HG02798 (cell line): ENCODE measurements at regions not wholly inside any gene's neighbourhood (a gene's known extent, or its start where the extent isn't known, plus 50 kb on each side); places are given as distances from the start of the nearest gene placed in this dataset.
"Not testable (repeated sequence)": the region's sequence is repeated elsewhere in the genome, so short reads cannot be mapped to it uniquely, and the experiment has no call there.

ENCODE experiments used
- ATAC-seq: cut with Tn5 transposase; IDR thresholded peaks from one replicate; pipeline ENCODE4 v1.9.1; 2021; ENCODE audit warnings: mild to moderate bottlenecking; ENCODE audit not compliant: unreplicated experiment, poor library complexity

DNA sequence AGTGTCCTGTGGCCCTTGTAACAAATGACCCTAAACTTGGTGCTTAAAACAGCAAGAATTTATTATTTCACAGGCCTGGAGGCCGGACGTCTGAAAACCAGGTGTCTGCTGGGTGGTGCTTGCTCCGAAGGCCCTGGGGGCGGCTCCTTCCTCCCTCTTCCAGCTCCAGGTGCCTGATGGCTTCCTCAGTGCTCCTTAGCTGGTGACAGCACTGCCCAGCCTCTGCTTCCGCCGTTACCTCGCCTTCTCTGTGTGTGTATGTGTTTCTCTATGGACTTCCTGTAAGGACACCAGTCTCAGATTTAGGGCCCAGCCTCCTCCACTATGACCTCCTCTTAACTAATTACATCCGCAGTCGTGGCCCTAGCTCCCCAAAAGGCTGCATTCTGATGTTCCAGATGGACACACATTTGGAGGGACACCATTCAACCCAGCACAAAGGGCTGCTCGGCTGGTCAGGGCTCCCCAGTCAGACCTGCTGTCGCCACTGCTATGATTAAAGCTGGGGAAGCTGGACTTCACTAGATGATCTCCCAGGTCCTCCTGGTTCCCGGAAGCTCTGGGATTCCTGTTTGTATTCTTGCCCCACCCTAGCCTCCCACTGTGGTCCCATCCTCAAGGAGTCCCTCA lies 172.8 kb downstream of the IRF8 start:
- ATAC-seq: no peak

DNA sequence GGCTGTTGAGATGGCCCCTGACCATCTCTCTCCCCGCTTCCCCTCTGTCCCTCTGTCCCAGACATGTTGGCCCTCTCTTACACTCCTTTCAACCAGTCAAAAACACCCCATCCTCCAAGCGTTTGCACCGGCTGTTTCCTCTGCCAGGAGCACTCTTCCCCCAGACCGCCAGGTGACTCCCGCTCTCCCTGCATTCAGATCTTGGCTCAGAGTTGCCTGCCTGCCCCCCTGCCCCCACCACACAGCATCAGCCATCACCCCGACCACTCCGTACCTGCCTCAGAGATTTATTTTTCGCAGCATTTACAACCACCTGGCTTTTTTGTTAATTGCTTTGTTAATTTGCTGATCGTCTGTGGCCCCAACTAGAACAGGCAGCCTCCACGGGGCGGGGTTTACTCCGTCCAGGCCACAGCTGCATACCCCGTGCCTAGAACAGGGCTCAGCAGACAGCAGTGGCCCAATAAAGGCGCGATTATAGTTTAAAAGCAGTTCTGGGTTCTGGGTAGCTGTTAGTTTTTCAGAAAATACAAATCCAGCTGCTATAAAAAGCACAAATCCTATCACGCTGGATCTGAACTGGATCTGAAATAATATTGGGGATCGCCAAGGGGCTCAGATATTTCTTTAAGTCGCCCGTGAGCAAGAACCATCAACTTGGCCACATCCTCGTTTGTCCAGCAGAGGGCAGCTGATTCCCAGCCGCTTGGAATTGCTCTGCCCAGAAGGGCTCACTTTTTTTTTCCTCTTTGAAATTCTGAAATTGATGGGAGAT lies 173.6 kb downstream of the IRF8 start:
- ATAC-seq: no peak

DNA sequence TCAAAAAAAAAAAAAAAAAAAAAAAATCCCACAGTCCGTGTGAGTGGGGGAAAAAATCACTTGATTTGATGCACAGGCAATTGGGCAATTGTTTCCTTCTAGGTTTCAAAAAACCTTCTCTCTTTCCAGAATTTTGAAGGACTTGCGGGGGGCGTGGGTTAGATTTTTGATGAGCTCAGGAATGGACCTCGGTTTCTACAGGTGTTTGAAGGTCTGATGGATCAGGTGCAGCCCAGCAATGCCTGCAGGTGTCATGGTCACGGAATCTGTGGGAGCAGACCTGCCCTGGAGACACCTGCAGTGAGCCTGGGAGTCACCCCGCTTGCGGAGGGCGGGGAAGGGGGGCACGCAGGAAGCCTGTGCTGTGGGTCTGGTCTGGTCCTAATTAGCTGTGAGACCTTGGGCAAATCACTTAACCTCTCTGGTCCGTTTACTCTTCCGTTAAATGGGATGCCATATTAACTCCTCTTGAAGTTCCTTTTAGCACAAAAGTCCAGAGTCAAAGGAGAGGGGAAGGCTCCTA lies 174.2 kb downstream of the IRF8 start:
- ATAC-seq: no peak

DNA sequence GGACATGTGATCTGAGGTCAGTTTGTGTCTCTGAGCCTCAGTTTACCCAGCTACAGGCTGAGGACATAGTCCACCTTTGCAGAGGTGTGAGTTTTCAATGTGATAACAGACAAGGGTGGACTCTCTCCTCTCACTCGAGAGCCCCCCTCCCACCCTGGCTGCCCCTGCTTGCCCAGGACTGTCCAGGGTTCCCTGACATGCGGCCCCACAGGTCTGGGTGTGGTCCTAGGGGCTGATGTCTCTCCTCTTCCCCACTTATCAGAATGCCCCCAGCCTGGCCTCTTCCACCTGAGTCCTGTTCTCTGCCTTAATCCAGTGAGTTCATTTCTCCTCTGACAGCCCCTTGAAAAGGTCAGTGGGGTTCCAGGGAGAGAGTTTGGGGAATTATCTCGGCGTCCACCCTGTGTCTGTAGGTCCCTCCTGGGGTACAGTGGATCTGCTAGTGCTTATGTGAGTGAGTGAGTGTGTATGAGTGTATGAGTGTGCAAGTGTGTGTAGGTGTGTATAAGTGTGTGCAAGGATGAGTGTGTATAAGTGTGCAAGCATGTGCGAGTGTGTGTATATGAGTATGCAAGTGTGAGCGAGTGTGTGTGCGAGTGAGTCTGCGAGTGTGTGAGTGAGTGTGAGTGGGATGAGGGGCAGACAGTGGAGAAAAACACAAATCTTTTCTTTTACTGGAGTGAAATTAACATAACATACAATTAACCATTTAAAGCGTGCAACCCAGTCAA lies 175.0 kb downstream of the IRF8 start:
- ATAC-seq: no peak

DNA sequence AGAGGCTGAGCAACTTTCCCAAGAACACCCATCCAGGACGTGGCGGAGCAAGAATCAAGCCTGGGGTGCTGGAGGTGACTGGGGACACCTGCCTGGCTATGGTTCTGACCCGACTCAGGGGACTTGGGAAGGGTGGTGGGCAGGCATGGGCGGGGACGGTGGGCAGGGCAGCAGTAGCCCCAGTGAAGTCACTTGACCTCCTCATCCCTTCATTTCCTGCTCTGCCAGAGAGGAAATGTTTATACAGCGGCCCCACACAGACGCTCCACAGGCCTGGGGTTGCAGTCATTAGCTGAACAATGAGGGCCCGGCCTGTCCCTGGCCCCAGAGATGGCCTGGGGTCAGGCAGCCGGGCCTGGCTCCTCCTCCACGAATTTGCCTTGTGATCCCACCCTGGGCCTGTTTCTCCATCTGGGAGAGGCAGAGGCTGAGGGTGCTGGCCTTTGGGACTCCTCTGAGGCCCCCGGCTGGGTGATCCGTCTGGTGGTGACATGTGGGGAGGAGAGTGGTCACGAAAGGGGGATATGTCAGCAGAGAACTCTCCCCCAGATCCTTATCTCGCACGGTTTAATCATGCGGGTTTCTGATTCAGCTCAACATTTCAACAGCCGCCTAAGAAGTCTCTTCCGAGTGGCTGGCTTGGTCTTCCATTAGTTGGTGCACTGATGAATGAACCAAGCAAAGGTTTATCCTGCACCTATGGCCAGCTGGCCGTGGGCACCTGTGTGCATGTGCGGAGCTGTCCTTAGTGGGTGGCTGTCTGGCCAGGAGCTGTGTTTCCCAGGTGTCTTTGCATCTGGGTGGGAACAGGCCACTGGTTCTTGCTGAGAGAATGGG lies 175.9 kb downstream of the IRF8 start:
- ATAC-seq: no peak

DNA sequence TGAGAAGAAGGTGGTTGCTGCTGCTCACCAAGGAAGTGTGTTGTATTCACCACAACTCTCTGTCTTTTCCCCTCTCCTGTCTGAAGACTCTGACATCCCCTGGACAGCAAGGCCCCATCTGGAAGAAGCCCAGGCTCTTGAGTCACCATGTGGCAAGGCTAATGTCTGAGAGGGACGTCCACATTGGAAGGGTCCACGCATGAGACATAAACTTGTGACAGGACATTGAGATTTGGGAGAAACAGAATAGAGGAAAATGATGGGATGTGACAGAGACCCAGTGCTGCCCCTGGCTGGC lies 176.5 kb downstream of the IRF8 start:
- no peak for ATAC-seq

DNA sequence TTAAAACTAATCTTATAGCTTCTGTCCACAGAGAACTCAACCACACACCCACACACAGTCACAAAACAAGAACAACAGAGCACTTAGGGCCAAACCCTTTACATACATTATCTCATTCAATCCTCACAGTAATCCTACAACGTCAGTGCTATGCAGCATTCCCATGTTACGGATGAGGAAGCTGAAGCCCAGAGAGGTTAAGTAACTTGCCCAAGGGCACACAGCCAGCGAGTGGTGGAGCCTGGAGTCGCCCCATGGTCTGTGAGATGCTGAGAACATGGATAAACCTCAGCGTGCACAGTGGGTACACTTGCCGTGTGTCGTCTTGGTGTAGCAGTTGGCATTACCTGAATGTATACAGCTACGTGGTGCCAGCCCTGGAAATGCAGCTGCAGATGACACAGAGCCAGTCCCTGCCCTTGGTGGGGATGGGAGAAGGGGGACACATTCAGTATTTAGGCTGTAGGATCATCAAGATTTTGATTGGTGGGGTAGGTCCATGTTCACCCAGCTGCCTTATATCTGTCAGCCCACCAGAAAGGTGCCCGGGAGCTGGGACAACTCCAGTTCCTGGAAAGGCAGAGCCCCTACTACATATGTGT lies 177.0 kb downstream of the IRF8 start:
- no peak for ATAC-seq

DNA sequence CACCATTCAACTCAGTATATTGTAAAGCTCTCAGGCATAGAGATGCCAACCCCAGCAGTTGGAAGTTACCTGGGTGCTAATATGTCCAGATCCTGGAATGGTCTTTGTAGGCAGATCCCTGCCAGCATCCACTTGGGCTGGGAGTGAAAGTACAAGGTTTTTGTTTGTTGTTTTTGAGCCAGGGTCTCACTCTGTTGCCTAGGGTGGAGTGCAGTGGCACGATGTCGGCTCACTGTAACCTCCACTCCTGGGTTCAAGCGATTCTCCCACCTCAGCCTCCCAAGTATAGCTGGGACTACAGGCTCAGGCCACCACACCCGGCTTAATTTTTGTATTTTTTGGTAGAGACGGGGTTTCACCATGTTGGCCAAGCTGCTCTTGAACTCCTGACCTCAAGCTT lies 177.6 kb downstream of the IRF8 start:
- no peak for ATAC-seq

DNA sequence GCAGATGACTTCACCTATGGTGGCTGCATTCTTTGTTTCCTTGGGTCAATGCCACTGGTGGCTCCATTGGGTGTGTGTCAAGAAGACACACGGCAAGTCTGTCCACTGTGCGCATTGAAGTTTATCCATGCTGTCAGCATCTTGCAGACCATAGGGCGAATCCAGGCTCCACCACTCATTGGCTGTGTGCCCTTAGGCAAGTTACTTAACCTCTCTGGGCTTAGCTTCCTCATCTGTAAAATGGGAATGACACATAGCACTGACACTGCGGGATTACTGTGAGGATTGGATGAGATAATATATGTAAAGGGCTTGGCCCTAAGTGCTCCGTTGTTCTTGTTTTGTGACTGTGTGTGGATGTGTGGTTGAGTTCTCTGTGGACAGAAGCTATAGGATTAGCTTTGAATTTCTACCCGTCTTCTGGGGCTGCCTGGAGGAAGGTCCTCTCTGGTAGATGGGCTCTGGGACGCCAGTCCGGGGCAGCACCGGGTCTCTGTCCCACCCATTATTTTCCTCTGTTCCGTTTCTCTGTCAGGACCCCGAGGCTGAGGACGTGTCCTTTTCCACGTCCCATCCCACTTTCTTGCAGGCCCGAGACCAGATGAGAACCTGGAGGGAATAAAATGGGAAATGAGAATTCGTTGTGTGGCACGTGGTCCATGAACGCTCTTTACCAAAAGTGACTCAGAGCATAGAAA lies 178.4 kb downstream of the IRF8 start:
- no peak for ATAC-seq

DNA sequence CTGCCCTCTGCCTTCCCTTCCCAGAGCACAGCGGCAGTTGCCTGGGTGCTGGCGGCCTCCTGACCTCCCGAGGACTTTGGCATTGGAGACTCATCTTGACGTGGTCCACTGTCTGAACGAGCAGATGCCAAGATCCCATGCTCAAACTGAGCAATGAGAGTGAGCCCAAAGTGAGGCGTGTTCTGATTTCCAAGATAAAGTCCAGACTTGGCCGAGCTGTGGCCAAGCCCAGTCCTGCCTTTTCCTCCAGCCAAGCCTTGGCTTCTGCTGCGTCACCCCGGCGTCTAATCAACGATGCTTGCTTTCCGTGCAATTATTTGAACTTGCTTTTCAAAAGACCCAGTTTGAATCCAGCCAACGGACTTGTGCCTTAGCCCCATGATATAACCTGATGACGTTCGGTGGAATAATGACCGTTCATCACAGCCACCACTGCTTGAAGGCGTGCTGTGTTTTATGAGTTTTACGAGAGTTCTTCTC lies 179.2 kb downstream of the IRF8 start:
- no peak for ATAC-seq

DNA sequence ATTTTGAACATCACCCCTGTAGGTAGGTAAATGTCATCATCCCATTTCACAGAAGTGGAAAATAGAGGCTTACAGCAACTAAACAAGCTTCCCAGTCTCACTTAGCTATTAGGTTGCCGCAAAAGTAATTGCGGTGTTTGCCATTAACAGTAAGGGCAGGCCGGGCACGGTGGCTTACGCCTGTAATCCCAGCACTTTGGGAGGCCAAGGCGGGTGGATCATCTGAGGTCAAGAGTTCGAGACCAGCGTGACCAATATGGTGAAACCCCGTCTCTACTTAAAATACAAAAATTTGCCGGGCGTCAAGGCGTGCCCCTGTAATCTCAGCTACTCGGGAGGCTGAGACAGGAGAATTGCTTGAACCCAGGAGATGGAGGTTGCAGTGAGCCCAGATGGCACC lies 179.7 kb downstream of the IRF8 start:
- not testable (repeated sequence) for ATAC-seq

DNA sequence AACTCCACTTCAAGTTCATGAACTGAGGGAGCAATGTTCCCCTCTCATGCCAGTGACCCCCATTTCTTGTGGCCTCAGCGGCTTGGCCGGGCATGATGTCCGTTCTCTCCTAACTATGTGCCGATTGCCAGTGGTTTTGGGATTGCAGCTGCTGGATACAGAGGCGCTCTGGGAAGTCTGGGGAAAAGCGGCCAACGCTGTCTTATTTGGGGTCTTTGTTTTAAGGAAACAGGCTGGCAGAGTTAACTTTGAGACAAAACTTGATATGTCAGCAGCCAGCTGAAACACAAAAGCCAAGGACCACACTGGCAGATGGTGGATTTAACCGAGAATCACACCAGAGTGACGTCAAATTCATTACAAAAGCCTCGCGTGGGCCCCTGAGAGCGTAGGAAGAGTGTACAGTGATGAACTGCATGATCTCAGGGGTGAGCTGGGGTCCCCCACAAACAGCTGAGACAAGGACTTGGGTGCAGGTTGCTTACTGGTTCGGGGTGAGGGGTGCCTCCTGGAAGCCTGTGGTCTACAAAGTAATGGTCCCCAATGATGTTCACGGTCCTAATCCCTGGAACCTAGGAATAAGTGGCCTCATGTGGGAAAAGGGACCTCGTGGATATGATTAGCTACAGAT lies 180.4 kb downstream of the IRF8 start:
- no peak for ATAC-seq

DNA sequence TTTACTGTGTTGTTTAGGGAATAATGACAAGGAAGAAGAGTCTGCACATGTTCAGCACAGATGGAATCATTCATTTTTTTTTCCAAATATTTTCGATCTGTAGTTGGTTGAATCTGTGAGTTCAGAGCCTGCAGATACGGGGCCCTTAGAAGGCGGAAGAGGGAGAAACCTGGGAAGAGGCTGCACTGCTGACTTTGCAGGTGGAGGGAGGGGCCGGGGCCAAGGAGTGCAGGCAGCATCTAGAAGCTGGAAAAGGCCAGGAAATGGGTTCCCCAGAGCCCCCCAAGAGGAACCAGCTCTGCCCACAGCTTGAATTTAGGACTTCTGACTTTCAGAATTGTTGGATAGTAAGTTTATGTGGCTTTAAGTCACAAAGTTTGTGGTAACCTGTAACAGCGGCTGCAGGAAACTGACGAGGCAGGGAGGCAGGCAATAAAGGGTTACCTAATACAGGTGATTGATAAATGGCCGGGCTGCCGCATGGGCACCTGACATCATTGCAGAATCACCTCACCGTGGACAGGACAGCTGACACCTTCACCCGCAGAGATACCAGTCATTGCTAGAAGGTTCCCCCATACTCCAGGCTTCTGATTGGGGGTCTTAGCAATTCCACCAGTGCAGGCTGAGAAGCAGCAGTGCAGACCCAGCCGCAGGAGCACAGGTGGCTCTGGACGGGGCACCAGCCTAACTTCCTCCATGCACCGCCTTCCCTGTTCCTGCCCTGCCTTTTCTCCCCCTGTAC lies 181.3 kb downstream of the IRF8 start:
- no peak for ATAC-seq

DNA sequence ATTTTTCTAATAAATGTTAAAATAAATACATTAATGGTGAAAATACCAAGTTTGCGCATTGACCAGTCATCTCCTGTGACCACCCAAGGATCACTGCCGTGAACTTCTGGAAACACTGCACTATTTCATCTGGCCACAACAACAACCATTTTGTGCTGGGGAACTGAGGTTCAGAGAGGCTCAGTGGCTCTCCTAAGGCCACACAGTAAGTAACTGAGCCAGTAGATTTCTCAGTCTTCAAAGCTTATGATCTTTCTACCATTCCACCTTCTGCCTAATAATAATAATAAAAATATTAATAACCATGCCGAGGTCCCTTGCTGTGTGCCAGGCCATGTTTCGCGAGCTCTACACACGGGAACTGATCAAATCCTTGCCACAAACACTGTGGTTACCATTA lies 182.0 kb downstream of the IRF8 start:
- no peak for ATAC-seq

DNA sequence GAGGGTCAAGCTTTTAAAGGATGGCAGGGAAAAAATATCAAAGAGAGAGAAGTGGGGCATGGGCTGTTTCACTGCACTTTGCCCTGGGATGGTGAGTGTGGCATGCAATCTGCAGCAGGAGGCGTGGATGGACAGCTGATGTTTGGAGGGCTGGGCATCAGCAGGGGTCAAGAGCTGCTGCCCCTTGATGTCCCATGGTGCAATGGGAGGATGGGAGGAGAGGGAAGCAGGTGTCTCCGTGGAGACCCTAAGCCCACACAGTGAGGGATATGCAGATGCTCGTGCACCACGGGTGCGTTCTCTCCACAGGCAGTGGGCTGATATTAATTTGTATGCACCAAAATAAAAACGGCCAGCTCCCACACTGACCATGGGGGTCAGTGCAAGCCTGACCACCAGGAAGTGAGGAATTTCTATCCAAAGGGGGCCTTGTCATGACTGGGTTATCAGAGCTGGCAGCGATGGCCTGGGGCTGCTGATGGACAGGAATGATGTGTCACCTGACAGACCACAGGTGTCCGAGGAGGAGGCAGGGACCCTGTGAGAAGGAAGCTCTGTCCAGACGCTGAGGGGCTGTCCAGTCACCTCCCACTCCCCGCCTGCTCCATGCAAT lies 183.6 kb downstream of the IRF8 start:
- ATAC-seq: no peak

DNA sequence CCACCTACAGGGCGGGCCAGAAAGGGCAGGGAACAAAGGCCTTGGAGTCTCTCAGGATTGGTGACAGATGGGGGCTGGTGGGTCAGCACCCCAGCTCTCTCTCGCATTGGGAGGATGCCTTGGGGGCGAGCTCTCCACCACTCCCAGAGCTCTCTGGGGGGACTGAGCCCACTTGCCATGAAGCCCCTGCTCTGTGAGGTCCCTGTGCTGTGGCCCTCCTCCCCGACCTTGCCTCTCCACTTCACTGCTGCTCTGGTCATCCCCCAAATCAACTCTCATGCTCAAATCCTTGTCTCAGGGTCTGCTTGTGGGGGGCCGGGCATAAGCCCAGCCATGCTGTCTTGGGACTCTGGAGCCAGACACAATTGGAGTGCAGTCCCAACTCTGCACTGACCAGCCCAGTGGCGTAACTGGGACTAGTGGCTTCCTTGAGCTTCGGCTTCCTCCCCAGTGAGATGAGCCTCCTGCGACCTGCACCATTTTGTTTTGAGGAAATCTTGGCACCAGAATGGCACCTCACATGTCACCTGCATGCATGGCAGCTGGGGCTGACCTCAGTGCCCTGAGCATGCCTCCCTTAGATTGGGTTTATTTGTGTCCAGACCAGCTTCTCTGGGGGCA lies 184.5 kb downstream of the IRF8 start:
- no peak for ATAC-seq

DNA sequence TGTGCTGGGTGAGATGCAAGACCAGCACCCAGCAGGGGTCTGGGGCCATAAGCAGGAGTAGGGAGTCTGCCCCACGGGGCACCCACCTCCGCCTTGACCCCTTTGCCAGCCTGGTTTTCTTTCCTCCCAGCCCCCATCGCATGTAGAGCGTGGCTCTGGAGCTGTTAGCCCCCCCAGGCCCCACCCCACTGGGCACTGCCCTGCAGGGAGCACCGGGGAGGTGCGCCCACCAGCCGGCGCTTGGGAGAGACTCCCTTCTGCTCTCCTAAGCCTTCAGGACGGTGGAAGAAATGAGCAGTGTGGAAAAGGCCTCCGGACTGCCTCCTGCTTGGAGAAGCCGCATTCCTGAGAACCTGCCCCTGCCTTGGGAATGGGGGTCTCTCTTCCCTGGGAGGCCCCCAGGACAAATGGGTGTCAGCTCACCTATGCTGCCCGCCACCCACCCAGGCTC lies 186.2 kb downstream of the IRF8 start:
- no peak for ATAC-seq
